ENCODE measurements at regions not wholly inside any gene's neighbourhood (a gene's known extent, or its start where the extent isn't known, plus 50 kb on each side); places are given as distances from the start of the nearest gene placed in this dataset.
"Not testable (repeated sequence)": the region's sequence is repeated elsewhere in the genome, so short reads cannot be mapped to it uniquely, and the experiment has no call there.

GRCh38 chr16:29250469-29250868 is 156.0 kb downstream of the NPIPB11 start:
- TF ChIP-seq POLR2A, CTCF (IDR thresholded peaks at IDR 0.05): not testable (repeated sequence)

Measured in sigmoid colon (tissue), 3 donors.